Gastroesophageal sphincter (tissue), 4 donors: ENCODE measurements at regions not wholly inside any gene's neighbourhood (a gene's known extent, or its start where the extent isn't known, plus 50 kb on each side); places are given as distances from the start of the nearest gene placed in this dataset.
"Not testable (repeated sequence)": the region's sequence is repeated elsewhere in the genome, so short reads cannot be mapped to it uniquely, and the experiment has no call there.

Experiments
- ATAC-seq: fragments of 150-250 bp; one replicate; pipeline ENCODE4 v1.9.1; 2016; ENCODE audit warnings: mild to moderate bottlenecking, moderate library complexity
- H3K27ac ChIP-seq, 4 donors: fragments of 200-600 bp; sonication (generic) in 3 of 4; 1 replicate in 3 of 4; 2 replicates in 1 of 4; pipeline ENCODE4 v1.5.1; 2016 to 2019
- H3K27me3 ChIP-seq: fragments of 200-600 bp; sonication (generic); one replicate; pipeline ENCODE4 v1.5.1; 2019
- H3K36me3 ChIP-seq, 2 donors: fragments of 200-600 bp; sonication (generic); one replicate each; pipeline ENCODE4 v1.5.1; 2019; ENCODE audit warnings: control low read depth in 1 of 2
- H3K4me1 ChIP-seq, 3 donors: fragments of 200-600 bp; sonication (generic); 1 replicate in 2 of 3; 2 replicates in 1 of 3; pipeline ENCODE4 v1.5.1; 2016 to 2019; ENCODE audit warnings: control low read depth in 2 of 3
- H3K4me3 ChIP-seq, 2 donors: fragments of 200-600 bp; sonication (generic); one replicate each; pipeline ENCODE4 v1.5.1; 2019; ENCODE audit warnings: mild to moderate bottlenecking in 1 of 2, moderate library complexity in 1 of 2
- H3K9me3 ChIP-seq, 3 donors: fragments of 200-600 bp; sonication (generic); one replicate each; pipeline ENCODE4 v1.5.1; 2017 to 2019; ENCODE audit warnings: control low read depth in 2 of 3
- EP300 ChIP-seq: sonication (generic); formaldehyde crosslinking; IDR thresholded peaks from one replicate; pipeline ENCODE4 v1.6.1; 2017; ENCODE audit warnings: antibody characterized with exemption, mild to moderate bottlenecking
- POLR2A ChIP-seq, 2 donors: fragments of 450-650 bp; IDR thresholded peaks; one replicate each; pipeline ENCODE4 v1.6.1; 2017; ENCODE audit warnings: antibody characterized with exemption in 2 of 2, mild to moderate bottlenecking in 2 of 2, moderate library complexity in 1 of 2
- POLR2AphosphoS5 ChIP-seq: sonication (generic); formaldehyde crosslinking; IDR thresholded peaks from one replicate; pipeline ENCODE4 v1.6.1; 2017; ENCODE audit warnings: antibody characterized with exemption
- WGBS, 2 donors: methylation state at CpG; one replicate each; pipeline ENCODE4 v1.1.5; 2018; ENCODE audit warnings: low coverage in 1 of 2; 5-methylcytosine and 5-hydroxymethylcytosine counted together
- TF ChIP-seq, protein P1 (sequence below), 4 experiments: fragments of 200-600 bp in 2 of 4; fragments of 450-650 bp in 2 of 4; sonication (generic) in 1 of 4; IDR thresholded peaks; one replicate each; pipeline ENCODE4 v1.5.1; 2017 to 2019; ENCODE audit warnings: antibody characterized with exemption in 4 of 4, mild to moderate bottlenecking in 2 of 4, moderate library complexity in 2 of 4

DNA sequence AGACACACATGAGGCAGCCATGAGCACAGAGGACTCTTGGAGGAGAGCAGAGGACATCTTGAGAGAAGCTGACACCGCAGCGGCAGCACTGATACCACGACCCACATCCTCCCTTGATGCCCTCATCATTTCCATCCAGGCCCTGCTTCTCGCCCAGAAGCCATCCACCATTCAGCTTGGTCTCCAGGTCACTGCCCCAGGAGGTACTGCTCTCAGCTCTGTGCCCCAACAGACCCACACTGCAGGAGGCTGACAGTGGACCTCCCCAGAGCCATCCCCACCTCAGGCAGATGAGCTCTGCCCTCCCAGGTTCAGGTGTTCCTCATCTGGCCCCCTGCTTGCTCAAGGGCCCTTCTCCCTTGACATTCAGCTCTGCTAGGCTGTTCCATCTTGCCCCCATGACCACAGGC is 74.9 kb downstream of the ACKR3 start:
- Histone ChIP-seq H3K4me3 (no peak overlapping the region), H3K4me1 (peaks cover 0 to 32% (median 5%) of the 10 kb centered on the region in 3 donors), H3K36me3 (no peaks in the 10 kb centered on the region), H3K27ac (peak overlapping the region in 1 of 4 donors; percentile 86), H3K9me3 (peaks cover 0 to 19% (median 0%) of the 10 kb centered on the region in 3 donors), H3K27me3 (no peaks in the 10 kb centered on the region)
- no CpG with 5 or more reads among the region's 4 CpGs for WGBS, 2 donors
- no peak for ATAC-seq
- TF ChIP-seq POLR2AphosphoS5, result no peak
- TF ChIP-seq POLR2A (IDR thresholded peaks at IDR 0.05), result no peak
- TF ChIP-seq, protein P1, sequence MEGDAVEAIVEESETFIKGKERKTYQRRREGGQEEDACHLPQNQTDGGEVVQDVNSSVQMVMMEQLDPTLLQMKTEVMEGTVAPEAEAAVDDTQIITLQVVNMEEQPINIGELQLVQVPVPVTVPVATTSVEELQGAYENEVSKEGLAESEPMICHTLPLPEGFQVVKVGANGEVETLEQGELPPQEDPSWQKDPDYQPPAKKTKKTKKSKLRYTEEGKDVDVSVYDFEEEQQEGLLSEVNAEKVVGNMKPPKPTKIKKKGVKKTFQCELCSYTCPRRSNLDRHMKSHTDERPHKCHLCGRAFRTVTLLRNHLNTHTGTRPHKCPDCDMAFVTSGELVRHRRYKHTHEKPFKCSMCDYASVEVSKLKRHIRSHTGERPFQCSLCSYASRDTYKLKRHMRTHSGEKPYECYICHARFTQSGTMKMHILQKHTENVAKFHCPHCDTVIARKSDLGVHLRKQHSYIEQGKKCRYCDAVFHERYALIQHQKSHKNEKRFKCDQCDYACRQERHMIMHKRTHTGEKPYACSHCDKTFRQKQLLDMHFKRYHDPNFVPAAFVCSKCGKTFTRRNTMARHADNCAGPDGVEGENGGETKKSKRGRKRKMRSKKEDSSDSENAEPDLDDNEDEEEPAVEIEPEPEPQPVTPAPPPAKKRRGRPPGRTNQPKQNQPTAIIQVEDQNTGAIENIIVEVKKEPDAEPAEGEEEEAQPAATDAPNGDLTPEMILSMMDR (IDR thresholded peaks at IDR 0.05), result no peak
- TF ChIP-seq EP300, result no peak

DNA sequence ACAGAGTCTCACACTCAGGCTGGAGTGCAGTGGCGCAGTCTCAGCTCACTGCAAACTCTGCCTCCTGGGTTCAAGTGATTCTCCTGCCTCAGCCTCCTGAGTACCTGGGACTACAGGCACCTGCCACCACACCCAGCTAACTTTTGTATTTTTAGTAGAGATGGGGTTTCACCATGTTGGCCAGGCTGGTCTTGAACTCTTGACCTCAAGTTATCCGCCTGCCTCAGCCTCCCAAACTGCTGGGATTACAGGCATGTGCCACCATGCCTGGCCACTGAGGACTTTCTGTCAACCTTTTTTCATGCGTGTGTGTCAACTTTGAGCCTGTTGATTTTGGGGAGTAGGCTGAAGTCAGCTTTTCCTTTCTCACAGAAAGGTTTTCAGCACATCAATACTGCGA is 75.5 kb downstream of the ACKR3 start:
- not testable (repeated sequence) for H3K4me3 ChIP-seq, ATAC-seq, H3K36me3 ChIP-seq, H3K27me3 ChIP-seq, H3K27ac ChIP-seq
- Histone ChIP-seq H3K9me3 (peaks cover 0 to 19% (median 0%) of the 10 kb centered on the region in 3 donors), H3K4me1 (peaks cover 0 to 32% (median 5%) of the 10 kb centered on the region in 3 donors)
- 95% methylated on average over 4 of the region's 4 CpGs; no CpG with 5 or more reads in 1 of the 2 donors for WGBS, 2 donors

DNA sequence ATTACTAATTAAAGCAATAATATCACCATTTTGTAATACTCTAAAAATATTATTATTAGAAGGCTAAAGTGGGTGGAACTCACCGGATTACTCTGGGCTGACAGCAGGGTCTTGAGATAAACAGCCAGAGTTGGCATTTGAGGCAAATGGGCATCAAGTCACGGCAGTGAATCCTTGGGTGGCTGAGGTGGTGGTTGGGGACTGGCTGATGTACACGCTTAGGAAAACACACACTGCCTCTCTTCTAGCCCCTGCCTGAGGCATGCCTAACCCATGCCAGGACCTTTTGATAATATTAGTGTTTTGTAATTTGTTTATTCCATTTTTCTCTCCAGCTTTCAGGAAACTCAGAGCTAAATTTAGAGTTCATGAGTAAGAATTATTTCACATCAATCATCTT is 76.8 kb downstream of the ACKR3 start:
- 69 to 81% methylated on average over 3 of the region's 3 CpGs for WGBS, 2 donors
- no peaks in the 10 kb centered on the region for H3K36me3 ChIP-seq
- peaks cover 0 to 22% (median 5%) of the 10 kb centered on the region in 3 donors for H3K4me1 ChIP-seq
- TF ChIP-seq EP300 (no peak), POLR2AphosphoS5 (peak; percentile 67)
- ATAC-seq, result no peak
- peak overlapping the region in 1 of 4 donors; percentile 65 for H3K27ac ChIP-seq
- no peak overlapping the region for H3K4me3 ChIP-seq
- no peaks in the 10 kb centered on the region for H3K27me3 ChIP-seq
- peaks cover 0 to 12% (median 0%) of the 10 kb centered on the region in 3 donors for H3K9me3 ChIP-seq

DNA sequence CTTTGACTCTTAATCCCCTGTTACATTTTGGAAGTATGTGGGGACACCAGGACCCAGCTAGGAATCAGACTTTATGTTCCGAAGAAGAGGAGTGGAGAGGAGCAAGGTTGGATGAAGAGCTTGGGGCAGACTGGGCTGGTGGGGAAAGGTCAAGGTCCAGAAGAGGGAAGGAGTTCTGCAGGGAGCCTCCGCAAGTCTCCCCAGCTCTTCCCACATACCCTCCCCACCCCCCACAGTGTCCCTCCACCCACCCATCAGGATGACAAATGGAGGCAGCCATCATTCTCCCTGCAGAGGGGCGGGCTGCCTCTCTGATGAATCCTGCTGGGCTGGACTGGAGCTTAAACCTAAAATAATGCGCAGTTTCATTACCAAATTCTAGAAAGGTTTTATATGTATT is 77.2 kb downstream of the ACKR3 start:
- no peaks in the 10 kb centered on the region for H3K36me3 ChIP-seq
- peaks cover 0 to 12% (median 0%) of the 10 kb centered on the region in 3 donors for H3K9me3 ChIP-seq
- H3K4me1 ChIP-seq, result peaks cover 0 to 18% (median 5%) of the 10 kb centered on the region in 3 donors
- TF ChIP-seq POLR2AphosphoS5, result no peak
- no peak for TF ChIP-seq POLR2A (IDR thresholded peaks at IDR 0.05)
- no peak for TF ChIP-seq EP300
- TF ChIP-seq, protein P1 (IDR thresholded peaks at IDR 0.05), result no peak
- H3K4me3 ChIP-seq, result no peak overlapping the region
- ATAC-seq, result no peak
- WGBS, 2 donors, result 100% methylated on average over 2 to 3 of the region's 4 CpGs
- H3K27ac ChIP-seq, result peak overlapping the region in 2 of 4 donors; percentile 41 to 65
- H3K27me3 ChIP-seq, result no peaks in the 10 kb centered on the region

DNA sequence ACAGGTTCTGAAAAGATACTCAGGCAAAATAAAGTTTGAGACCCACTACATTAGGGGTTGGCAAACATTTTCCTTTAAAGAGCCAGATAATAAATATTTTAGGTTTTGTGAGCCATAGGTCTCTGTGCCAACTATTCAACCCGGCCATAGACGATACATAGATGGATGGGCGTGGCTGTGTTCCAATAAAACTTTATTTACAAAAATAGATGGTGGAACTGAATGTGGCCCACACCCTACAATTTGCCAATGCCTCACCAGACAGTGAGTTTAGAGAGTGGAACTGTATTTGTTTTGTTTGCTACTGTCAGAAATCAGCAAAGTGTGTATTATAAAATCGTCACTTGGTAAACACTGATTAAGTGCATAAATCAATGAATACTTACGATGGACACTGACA is 78.0 kb downstream of the ACKR3 start:
- TF ChIP-seq, protein P1 (IDR thresholded peaks at IDR 0.05), result no peak
- TF ChIP-seq POLR2A (IDR thresholded peaks at IDR 0.05) (no peak), EP300 (no peak), POLR2AphosphoS5 (no peak)
- H3K27ac ChIP-seq, result no peak overlapping the region
- H3K36me3 ChIP-seq, result no peaks in the 10 kb centered on the region
- no peak for ATAC-seq
- no peaks in the 10 kb centered on the region for H3K27me3 ChIP-seq
- no peak overlapping the region for H3K4me3 ChIP-seq
- peaks cover 0 to 12% (median 0%) of the 10 kb centered on the region in 3 donors for H3K9me3 ChIP-seq
- 75 to 85% methylated on average over 4 to 5 of the region's 5 CpGs for WGBS, 2 donors
- peaks cover 0 to 10% (median 5%) of the 10 kb centered on the region in 3 donors for H3K4me1 ChIP-seq

DNA sequence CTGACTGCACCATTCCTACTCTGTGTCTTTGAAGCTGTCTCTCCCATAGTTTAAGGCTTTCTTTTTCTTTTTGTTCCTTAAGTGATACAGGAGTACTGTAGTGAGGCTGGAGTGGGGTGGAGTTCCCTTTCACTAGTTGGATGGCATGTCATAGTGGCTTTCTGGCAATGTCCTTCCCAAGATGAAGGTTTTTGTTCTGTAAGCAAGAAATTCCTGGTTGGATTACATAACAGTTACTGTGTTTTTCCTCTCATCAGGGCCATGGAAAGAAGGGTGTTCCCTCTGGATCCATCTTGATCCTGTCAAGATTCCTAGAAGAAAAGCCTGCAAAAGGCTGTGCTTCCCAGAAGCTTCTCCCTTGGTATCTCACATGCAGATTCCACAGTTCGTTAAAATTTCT is 84.2 kb downstream of the ACKR3 start:
- peak; percentile 80 for ATAC-seq

More for the DNA sequence above, 84.2 kb downstream of the ACKR3 start:
- 64 to 80% methylated on average over 1 of the region's 1 CpG for WGBS, 2 donors
- Histone ChIP-seq H3K4me1 (no peaks in the 10 kb centered on the region), H3K36me3 (no peaks in the 10 kb centered on the region), H3K27me3 (peaks cover 5% of the 10 kb centered on the region), H3K27ac (peak overlapping the region in 2 of 4 donors; percentile 63 to 64), H3K4me3 (no peak overlapping the region), H3K9me3 (no peaks in the 10 kb centered on the region)
- TF ChIP-seq, protein P1 (IDR thresholded peaks at IDR 0.05), result no peak
- TF ChIP-seq EP300 (no peak), POLR2AphosphoS5 (no peak), POLR2A (IDR thresholded peaks at IDR 0.05) (no peak)
